ENCODE measurements at regions not wholly inside any gene's neighbourhood (a gene's known extent, or its start where the extent isn't known, plus 50 kb on each side); places are given as distances from the start of the nearest gene placed in this dataset.
A peak's percentile ranks its signal among the peaks of the same experiment; 100 is the strongest.

DNA sequence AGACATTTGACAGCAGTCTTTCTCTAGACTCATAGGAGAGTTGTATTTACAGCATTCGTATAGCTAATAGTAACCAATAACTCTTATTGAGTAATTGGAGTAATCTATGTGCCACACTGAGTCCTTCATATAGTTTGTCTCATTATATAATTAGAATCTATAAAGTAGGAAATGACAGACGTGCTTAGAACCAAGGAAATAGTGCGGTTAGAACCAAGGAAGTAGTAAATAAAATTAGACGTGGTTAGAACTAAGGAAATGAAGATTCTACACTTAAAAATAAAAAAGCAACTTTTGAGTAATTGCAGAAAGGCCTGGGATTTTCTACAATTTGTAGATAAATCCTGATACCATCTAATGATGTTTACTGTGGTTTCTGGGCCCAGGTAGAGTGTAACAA lies 107.8 kb upstream of the TNFSF11 start:
- FAIRE-seq (no peak), DNase-seq (ENCODE audit: insufficient read length, low spot score) (no peak)
- TF ChIP-seq PAX5 (IDR thresholded peaks at IDR 0.05; ENCODE audit: insufficient read depth, low read length, severe bottlenecking) = no peak
- TF ChIP-seq SPI1 (IDR thresholded peaks at IDR 0.05; ENCODE audit: low read depth, low read length) = no peak
- TF ChIP-seq POLR2AphosphoS5 (IDR thresholded peaks at IDR 0.05; ENCODE audit: low read depth, low read length) = no peak
- no peak for TF ChIP-seq POU2F2 (IDR thresholded peaks at IDR 0.05; ENCODE audit: low read depth, low read length)
- TF ChIP-seq POLR2A (IDR thresholded peaks at IDR 0.05; ENCODE audit: low read depth, low read length) = no peak
- TF ChIP-seq TAF1 (IDR thresholded peaks at IDR 0.05; ENCODE audit: low read depth, low read length) = no peak

DNA sequence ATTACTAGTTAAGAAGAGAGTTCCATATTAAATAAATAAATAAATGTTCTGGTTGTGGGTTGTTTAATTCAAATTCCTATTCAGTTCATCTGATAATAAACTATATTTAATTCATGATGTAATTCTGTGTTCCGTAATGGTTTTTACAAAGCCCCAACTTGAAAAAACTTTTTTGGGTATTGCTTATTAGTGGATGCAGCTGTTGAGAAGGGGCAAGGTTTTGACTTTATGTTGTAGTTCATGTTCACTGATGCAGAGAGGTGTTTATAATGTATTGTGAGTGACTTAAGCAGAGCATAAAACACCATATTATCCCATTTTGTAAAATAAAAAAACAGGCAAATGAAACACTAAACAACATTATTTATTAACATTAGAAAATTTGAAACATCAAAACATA lies 107.3 kb upstream of the TNFSF11 start:
- no peak for TF ChIP-seq POLR2AphosphoS5 (IDR thresholded peaks at IDR 0.05; ENCODE audit: low read depth, low read length)
- no peak for TF ChIP-seq POLR2A (IDR thresholded peaks at IDR 0.05; ENCODE audit: low read depth, low read length)
- TF ChIP-seq TAF1 (IDR thresholded peaks at IDR 0.05; ENCODE audit: low read depth, low read length) = no peak
- no peak for TF ChIP-seq POU2F2 (IDR thresholded peaks at IDR 0.05; ENCODE audit: low read depth, low read length)
- no peak for TF ChIP-seq SPI1 (IDR thresholded peaks at IDR 0.05; ENCODE audit: low read depth, low read length)
- TF ChIP-seq PAX5 (IDR thresholded peaks at IDR 0.05; ENCODE audit: insufficient read depth, low read length, severe bottlenecking) = no peak
- DNase-seq (ENCODE audit: insufficient read length, low spot score) (no peak), FAIRE-seq (no peak)

DNA sequence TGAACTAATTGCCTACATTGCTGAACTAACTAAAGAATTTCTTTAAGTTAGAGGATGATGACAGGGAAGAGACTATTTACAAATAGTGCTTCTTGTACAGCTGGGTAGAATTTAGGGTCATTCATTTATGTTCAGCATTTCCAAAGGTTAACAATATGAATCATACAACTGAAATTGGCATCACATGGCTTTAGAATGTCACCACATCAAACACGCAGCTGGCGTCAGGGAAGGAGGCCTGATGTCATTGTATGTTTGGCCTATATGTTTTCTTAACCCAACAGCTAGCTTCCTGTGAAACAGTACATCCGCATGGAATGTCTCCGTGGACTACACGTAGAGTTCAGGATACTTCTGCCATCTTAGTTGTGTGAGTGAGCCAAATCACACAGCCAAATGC lies 99.0 kb upstream of the TNFSF11 start:
- FAIRE-seq (no peak), DNase-seq (ENCODE audit: insufficient read length, low spot score) (no peak)
- TF ChIP-seq POLR2AphosphoS5 (IDR thresholded peaks at IDR 0.05; ENCODE audit: low read depth, low read length) (no peak), PAX5 (IDR thresholded peaks at IDR 0.05; ENCODE audit: insufficient read depth, low read length, severe bottlenecking) (no peak), SPI1 (IDR thresholded peaks at IDR 0.05; ENCODE audit: low read depth, low read length) (no peak), TAF1 (IDR thresholded peaks at IDR 0.05; ENCODE audit: low read depth, low read length) (no peak), POU2F2 (IDR thresholded peaks at IDR 0.05; ENCODE audit: low read depth, low read length) (no peak), POLR2A (IDR thresholded peaks at IDR 0.05; ENCODE audit: low read depth, low read length) (no peak)

DNA sequence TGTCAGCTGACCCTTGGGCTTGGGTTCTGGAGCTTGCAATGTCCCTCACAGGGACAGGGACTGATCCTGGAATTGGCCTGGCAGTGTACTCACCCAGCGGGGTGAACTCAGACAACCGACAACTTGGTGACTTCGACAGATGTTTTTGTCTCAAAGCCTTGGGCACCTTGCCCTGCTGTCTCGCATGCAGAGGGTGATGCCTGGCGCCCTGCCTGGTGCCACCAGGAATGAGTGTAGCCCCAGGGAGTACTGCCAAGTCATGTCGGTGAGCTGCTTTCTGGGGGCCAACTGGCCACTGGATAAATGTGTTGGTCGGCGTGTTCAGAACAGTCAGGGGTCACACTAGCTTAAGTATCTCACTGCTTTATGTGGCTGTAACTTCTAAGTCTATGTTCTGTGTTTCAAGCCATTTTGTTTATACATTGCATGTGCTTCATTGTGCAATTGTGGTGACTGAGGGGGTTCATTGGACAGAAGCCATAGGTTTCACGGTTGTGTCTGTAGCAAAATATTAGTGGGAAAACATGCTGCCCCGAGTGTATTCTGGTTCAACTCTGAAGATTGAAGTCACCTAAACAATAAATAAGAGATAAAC lies 96.3 kb upstream of the TNFSF11 start:
- TF ChIP-seq POLR2AphosphoS5 (IDR thresholded peaks at IDR 0.05; ENCODE audit: low read depth, low read length) (no peak), TAF1 (IDR thresholded peaks at IDR 0.05; ENCODE audit: low read depth, low read length) (no peak), POLR2A (IDR thresholded peaks at IDR 0.05; ENCODE audit: low read depth, low read length) (no peak), POU2F2 (IDR thresholded peaks at IDR 0.05; ENCODE audit: low read depth, low read length) (no peak), SPI1 (IDR thresholded peaks at IDR 0.05; ENCODE audit: low read depth, low read length) (no peak), PAX5 (IDR thresholded peaks at IDR 0.05; ENCODE audit: insufficient read depth, low read length, severe bottlenecking) (no peak)
- FAIRE-seq (peak; percentile 89), DNase-seq (ENCODE audit: insufficient read length, low spot score) (no peak)

DNA sequence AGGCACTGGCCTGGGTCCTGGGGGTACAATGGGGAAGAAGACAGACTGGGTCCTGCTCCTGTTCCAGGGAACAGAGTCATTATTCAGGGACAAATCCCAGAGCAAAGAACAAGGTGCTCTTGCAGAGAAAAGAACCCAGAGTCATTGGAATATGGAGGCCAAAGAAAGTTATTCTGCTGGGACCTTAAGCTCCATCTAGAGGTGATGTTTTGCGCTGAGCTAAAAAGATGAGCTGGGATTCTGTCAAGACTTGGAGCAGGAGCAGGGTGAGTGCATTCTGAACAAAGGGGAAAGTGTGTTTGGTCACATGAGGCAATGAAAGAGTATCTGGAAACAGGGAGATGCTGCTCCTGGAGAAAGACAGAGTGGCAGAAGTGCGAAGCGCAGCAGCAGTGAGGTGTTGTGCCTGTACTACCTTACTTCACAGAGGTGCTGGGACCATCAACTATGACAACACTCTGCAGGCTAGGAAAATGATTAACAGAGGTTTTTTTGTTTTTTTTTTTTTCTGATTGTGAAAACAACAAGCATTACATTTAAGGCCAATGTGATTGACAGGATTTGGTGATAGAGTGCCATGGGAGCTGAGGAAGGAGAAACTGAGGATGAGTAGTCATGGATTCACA lies 95.3 kb upstream of the TNFSF11 start:
- no peak for DNase-seq (ENCODE audit: insufficient read length, low spot score)
- TF ChIP-seq POLR2AphosphoS5 (IDR thresholded peaks at IDR 0.05; ENCODE audit: low read depth, low read length) = no peak
- TF ChIP-seq POLR2A (IDR thresholded peaks at IDR 0.05; ENCODE audit: low read depth, low read length) = no peak
- FAIRE-seq = peak; percentile 72

DNA sequence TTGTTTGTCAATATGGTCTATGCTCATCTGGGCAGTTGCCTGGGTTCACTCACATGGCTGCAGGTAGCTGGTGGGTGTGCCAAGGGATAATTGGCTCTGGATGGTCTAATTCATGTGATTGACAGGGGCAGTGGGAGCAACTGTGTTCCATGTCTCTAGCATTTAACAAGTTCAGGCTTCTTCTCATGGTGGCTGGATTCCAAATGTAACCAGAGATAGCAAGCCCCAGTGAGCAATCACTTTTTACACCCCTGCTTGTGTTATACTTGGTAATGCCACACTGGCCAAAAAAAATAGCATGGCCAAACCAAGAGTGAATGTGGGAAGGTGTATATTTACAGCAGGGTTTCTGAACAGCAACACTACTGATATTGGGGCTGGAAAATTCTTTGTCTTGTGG lies 89.6 kb upstream of the TNFSF11 start:
- FAIRE-seq = peak; percentile 31
- TF ChIP-seq SPI1 (IDR thresholded peaks at IDR 0.05; ENCODE audit: low read depth, low read length) = no peak
- TF ChIP-seq TAF1 (IDR thresholded peaks at IDR 0.05; ENCODE audit: low read depth, low read length) = no peak
- TF ChIP-seq POLR2A (IDR thresholded peaks at IDR 0.05; ENCODE audit: low read depth, low read length) = no peak
- TF ChIP-seq POLR2AphosphoS5 (IDR thresholded peaks at IDR 0.05; ENCODE audit: low read depth, low read length) = no peak
- no peak for TF ChIP-seq POU2F2 (IDR thresholded peaks at IDR 0.05; ENCODE audit: low read depth, low read length)
- no peak for TF ChIP-seq PAX5 (IDR thresholded peaks at IDR 0.05; ENCODE audit: insufficient read depth, low read length, severe bottlenecking)
- DNase-seq (ENCODE audit: insufficient read length, low spot score) = no peak

DNA sequence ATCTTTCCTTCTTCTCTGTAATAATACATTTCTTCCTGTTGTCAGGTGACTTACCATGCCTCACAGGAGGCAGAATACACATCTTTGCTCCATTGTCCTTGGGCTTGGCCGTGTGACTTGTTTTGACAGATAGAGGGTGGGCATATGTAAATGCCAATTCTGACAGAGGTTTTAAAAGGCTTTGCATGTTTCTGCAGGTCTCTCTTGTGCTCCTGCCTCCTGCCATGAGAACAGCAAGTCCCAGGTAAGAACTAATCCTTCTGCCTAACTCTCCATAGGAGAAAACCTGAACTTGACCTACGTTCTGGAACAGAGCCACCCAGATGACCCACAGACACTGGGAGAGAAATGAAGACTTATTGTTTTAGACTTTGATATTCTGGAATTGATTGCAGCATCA lies 88.7 kb upstream of the TNFSF11 start:
- FAIRE-seq (no peak), DNase-seq (ENCODE audit: insufficient read length, low spot score) (no peak)
- TF ChIP-seq POLR2A (IDR thresholded peaks at IDR 0.05; ENCODE audit: low read depth, low read length) (no peak), PAX5 (IDR thresholded peaks at IDR 0.05; ENCODE audit: insufficient read depth, low read length, severe bottlenecking) (no peak), POLR2AphosphoS5 (IDR thresholded peaks at IDR 0.05; ENCODE audit: low read depth, low read length) (no peak), POU2F2 (IDR thresholded peaks at IDR 0.05; ENCODE audit: low read depth, low read length) (no peak), TAF1 (IDR thresholded peaks at IDR 0.05; ENCODE audit: low read depth, low read length) (no peak), SPI1 (IDR thresholded peaks at IDR 0.05; ENCODE audit: low read depth, low read length) (no peak)

DNA sequence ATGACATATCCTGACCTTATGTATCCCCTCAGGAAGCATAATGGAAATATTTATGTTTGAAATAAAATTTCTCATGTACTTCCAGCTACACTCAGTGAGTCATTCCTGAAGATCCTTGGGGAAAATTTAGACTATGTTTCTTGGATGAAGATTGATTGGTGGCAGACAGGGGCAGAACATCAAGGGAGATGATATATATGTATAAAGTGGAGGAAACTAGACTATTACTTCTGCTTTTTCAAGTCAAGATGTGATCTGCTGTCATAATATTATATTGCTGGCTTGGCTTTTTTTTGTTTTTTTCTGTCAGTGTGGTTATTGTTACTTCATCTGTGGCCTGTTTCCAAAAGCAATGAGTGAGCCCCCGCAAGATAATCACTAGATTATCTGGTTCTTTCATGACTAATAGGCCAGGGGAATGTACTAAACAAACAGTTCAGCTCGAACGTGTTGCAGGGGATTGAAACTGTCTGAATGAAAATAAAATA lies 87.2 kb upstream of the TNFSF11 start:
- no peak for TF ChIP-seq POLR2A (IDR thresholded peaks at IDR 0.05; ENCODE audit: low read depth, low read length)
- TF ChIP-seq PAX5 (IDR thresholded peaks at IDR 0.05; ENCODE audit: insufficient read depth, low read length, severe bottlenecking) = no peak
- TF ChIP-seq TAF1 (IDR thresholded peaks at IDR 0.05; ENCODE audit: low read depth, low read length) = no peak
- TF ChIP-seq POU2F2 (IDR thresholded peaks at IDR 0.05; ENCODE audit: low read depth, low read length) = no peak
- no peak for TF ChIP-seq SPI1 (IDR thresholded peaks at IDR 0.05; ENCODE audit: low read depth, low read length)
- TF ChIP-seq POLR2AphosphoS5 (IDR thresholded peaks at IDR 0.05; ENCODE audit: low read depth, low read length) = no peak
- DNase-seq (ENCODE audit: insufficient read length, low spot score) (no peak), FAIRE-seq (no peak)

DNA sequence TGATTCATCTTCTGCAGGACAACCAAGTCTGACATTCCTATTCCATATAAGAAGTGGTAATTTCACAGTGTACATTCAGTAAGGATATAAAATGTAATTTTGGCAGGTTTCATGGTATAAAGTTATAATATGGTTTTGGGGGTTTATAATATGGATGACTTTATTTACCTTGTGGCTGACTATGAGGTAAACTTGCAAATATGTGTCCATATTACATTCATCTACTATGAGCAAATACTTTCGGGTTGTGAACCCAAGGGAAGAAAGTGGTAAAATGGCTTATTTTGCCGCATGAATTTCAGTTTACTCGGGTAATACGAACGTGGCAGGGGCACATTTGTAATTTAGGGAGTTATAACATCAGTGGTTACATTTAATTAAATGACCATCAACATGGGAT lies 86.7 kb upstream of the TNFSF11 start:
- no peak for DNase-seq (ENCODE audit: insufficient read length, low spot score)
- FAIRE-seq = no peak
- no peak for TF ChIP-seq POLR2AphosphoS5 (IDR thresholded peaks at IDR 0.05; ENCODE audit: low read depth, low read length)
- TF ChIP-seq SPI1 (IDR thresholded peaks at IDR 0.05; ENCODE audit: low read depth, low read length) = no peak
- TF ChIP-seq POLR2A (IDR thresholded peaks at IDR 0.05; ENCODE audit: low read depth, low read length) = no peak
- TF ChIP-seq PAX5 (IDR thresholded peaks at IDR 0.05; ENCODE audit: insufficient read depth, low read length, severe bottlenecking) = no peak
- TF ChIP-seq TAF1 (IDR thresholded peaks at IDR 0.05; ENCODE audit: low read depth, low read length) = no peak
- no peak for TF ChIP-seq POU2F2 (IDR thresholded peaks at IDR 0.05; ENCODE audit: low read depth, low read length)

Data from GM12891 (cell line).